ENCODE measurements at regions not wholly inside any gene's neighbourhood (a gene's known extent, or its start where the extent isn't known, plus 50 kb on each side); places are given as distances from the start of the nearest gene placed in this dataset.

GRCh38 chr11:27274854-27275395 is 88.1 kb downstream of the CCDC34 start:
- CTCF ChIA-PET: no interaction called here
- DNase-seq (ENCODE audit: low read depth, low spot score) (no peak), ATAC-seq (no peak)
- POLR2A ChIA-PET: no interaction called here
- peak overlapping the region; percentile 36; the same call in 1 of the 2 replicates for H3K27ac ChIP-seq (ENCODE audit: low read length)
- intact Hi-C loops (cut with micrococcal nuclease; ENCODE audit: unreplicated experiment): no loop called here
- no TSS peak for BruUV-seq (replicated peaks)
- TF ChIP-seq REST (IDR thresholded peaks at IDR 0.05; ENCODE audit: insufficient read depth in 1 of 2, low read depth in 2 of 2, low read length in 1 of 2) (no peak), POLR2AphosphoS5 (IDR thresholded peaks at IDR 0.05; ENCODE audit: low read depth, low read length) (no peak), CTCF (IDR thresholded peaks at IDR 0.05) (no peak), SIN3A (IDR thresholded peaks at IDR 0.05; ENCODE audit: borderline replicate concordance, insufficient read depth, low read depth, low read length) (no peak), TCF7L2 (IDR thresholded peaks at IDR 0.05; ENCODE audit: low read depth, low read length) (no peak)
- no peaks in the 10 kb centered on the region for H3K9me3 ChIP-seq (ENCODE audit: control insufficient read depth, insufficient read depth, low read depth, low read length)
- no peak overlapping the region for H3K4me3 ChIP-seq (ENCODE audit: low read depth in 2 of 2, low read length in 2 of 2)
- no peaks in the 10 kb centered on the region for H3K4me1 ChIP-seq (ENCODE audit: control insufficient read depth, insufficient read depth, low read length)
- H3K36me3 ChIP-seq (ENCODE audit: control insufficient read depth, insufficient read depth, low read length): no peaks in the 10 kb centered on the region
- no peaks in the 10 kb centered on the region for H3K27me3 ChIP-seq (ENCODE audit: control insufficient read depth, insufficient read depth, low read length)
- in situ Hi-C loops (cut with HindIII; ENCODE audit: low pct_unique_long_range_greater_than_20kb, low sequenced_read_pairs): no loop called here

GRCh38 chr11:27266125-27266524 is 96.9 kb downstream of the CCDC34 start:
- H3K4me1 ChIP-seq (ENCODE audit: control insufficient read depth, insufficient read depth, low read length): no peaks in the 10 kb centered on the region
- in situ Hi-C loops (cut with HindIII; ENCODE audit: low pct_unique_long_range_greater_than_20kb, low sequenced_read_pairs): no loop called here
- TF ChIP-seq SIN3A (IDR thresholded peaks at IDR 0.05; ENCODE audit: borderline replicate concordance, insufficient read depth, low read depth, low read length) (no peak), TCF7L2 (IDR thresholded peaks at IDR 0.05; ENCODE audit: low read depth, low read length) (no peak), CTCF (IDR thresholded peaks at IDR 0.05) (no peak), REST (IDR thresholded peaks at IDR 0.05; ENCODE audit: insufficient read depth in 1 of 2, low read depth in 2 of 2, low read length in 1 of 2) (no peak), POLR2AphosphoS5 (IDR thresholded peaks at IDR 0.05; ENCODE audit: low read depth, low read length) (no peak)
- H3K27ac ChIP-seq (ENCODE audit: low read length): no peak overlapping the region
- H3K36me3 ChIP-seq (ENCODE audit: control insufficient read depth, insufficient read depth, low read length): no peaks in the 10 kb centered on the region
- no peak for ATAC-seq
- H3K27me3 ChIP-seq (ENCODE audit: control insufficient read depth, insufficient read depth, low read length): no peaks in the 10 kb centered on the region
- no peak overlapping the region for H3K4me3 ChIP-seq (ENCODE audit: low read depth in 2 of 2, low read length in 2 of 2)
- H3K9me3 ChIP-seq (ENCODE audit: control insufficient read depth, insufficient read depth, low read depth, low read length): no peaks in the 10 kb centered on the region
- POLR2A ChIA-PET: no interaction called here
- no TSS peak for BruUV-seq (replicated peaks)
- intact Hi-C loops (cut with micrococcal nuclease; ENCODE audit: unreplicated experiment): no loop called here
- CTCF ChIA-PET: no interaction called here
- DNase-seq (ENCODE audit: low read depth, low spot score): no peak
